ENCODE measurements at regions not wholly inside any gene's neighbourhood (a gene's known extent, or its start where the extent isn't known, plus 50 kb on each side); places are given as distances from the start of the nearest gene placed in this dataset.
A peak's percentile ranks its signal among the peaks of the same experiment; 100 is the strongest.

DNA sequence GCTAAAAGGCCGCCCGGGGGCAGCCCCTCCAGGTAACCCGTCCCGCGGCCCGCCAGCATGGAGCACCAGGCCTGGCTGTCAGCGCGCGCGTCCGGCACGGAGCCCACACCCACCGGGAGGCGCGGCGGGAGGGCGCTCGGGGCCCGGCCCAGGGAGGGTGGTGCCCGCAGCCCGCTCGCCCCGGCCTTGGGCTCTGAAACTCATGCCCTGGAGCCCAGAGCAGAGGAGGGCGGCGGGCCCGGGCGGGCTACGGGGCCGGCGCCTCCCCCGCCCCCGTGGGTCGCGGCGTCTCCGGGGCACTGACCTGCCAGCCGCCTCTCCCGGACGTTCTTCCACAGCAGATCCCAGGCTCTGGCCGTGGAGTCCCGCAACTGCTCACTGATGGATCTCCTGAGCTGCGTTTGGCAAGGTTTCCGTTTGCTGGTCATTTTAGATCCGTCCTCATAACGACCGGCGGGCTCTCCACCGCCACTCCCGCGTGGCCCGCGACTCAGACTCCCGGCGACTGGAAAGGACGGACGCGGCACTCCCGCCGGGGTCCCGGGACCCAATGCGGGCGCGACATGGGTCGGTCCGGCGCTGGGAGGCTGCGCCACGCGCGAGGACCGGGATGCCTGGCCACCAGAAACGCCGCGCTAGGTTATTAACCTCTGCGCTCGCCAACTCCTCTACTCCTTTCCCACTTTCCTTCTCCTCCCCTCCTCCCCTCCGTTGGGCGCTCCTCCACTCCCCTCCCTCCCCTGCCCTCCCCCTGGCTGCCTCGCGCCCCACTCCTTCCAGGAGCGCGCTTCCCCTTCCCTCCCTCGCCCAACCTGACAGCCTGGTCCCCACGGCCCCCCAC, 64.7 kb upstream of the STARD13 start:
- no peak overlapping the region for H3K27ac ChIP-seq (ENCODE audit: low read length)
- no peaks in the 10 kb centered on the region for H3K36me3 ChIP-seq (ENCODE audit: control insufficient read depth, insufficient read depth, low read length)
- no TSS peak for BruUV-seq (replicated peaks)
- no peaks in the 10 kb centered on the region for H3K4me1 ChIP-seq (ENCODE audit: control insufficient read depth, insufficient read depth, low read length)
- peak; percentile 81 for ATAC-seq
- POLR2A ChIA-PET: no interaction called here
- in situ Hi-C loops (cut with HindIII; ENCODE audit: low pct_unique_long_range_greater_than_20kb, low sequenced_read_pairs): no loop called here
- H3K27me3 ChIP-seq (ENCODE audit: control insufficient read depth, insufficient read depth, low read length): peaks cover 2% of the 10 kb centered on the region; the same call in 1 of the 2 replicates
- DNase-seq (ENCODE audit: low read depth, low spot score): no peak
- CTCF ChIA-PET: no interaction called here
- H3K9me3 ChIP-seq (ENCODE audit: control insufficient read depth, insufficient read depth, low read depth, low read length): no peaks in the 10 kb centered on the region
- peak overlapping the region; percentile 52 to 58 for H3K4me3 ChIP-seq (ENCODE audit: low read depth in 2 of 2, low read length in 2 of 2)
- intact Hi-C loops (cut with micrococcal nuclease; ENCODE audit: unreplicated experiment): no loop called here
- TF ChIP-seq, protein P1, sequence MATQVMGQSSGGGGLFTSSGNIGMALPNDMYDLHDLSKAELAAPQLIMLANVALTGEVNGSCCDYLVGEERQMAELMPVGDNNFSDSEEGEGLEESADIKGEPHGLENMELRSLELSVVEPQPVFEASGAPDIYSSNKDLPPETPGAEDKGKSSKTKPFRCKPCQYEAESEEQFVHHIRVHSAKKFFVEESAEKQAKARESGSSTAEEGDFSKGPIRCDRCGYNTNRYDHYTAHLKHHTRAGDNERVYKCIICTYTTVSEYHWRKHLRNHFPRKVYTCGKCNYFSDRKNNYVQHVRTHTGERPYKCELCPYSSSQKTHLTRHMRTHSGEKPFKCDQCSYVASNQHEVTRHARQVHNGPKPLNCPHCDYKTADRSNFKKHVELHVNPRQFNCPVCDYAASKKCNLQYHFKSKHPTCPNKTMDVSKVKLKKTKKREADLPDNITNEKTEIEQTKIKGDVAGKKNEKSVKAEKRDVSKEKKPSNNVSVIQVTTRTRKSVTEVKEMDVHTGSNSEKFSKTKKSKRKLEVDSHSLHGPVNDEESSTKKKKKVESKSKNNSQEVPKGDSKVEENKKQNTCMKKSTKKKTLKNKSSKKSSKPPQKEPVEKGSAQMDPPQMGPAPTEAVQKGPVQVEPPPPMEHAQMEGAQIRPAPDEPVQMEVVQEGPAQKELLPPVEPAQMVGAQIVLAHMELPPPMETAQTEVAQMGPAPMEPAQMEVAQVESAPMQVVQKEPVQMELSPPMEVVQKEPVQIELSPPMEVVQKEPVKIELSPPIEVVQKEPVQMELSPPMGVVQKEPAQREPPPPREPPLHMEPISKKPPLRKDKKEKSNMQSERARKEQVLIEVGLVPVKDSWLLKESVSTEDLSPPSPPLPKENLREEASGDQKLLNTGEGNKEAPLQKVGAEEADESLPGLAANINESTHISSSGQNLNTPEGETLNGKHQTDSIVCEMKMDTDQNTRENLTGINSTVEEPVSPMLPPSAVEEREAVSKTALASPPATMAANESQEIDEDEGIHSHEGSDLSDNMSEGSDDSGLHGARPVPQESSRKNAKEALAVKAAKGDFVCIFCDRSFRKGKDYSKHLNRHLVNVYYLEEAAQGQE (IDR thresholded peaks at IDR 0.05; ENCODE audit: insufficient read depth in 1 of 2, low read depth in 2 of 2, low read length in 1 of 2): no peak
- TF ChIP-seq TCF7L2 (IDR thresholded peaks at IDR 0.05; ENCODE audit: low read depth, low read length): no peak

DNA sequence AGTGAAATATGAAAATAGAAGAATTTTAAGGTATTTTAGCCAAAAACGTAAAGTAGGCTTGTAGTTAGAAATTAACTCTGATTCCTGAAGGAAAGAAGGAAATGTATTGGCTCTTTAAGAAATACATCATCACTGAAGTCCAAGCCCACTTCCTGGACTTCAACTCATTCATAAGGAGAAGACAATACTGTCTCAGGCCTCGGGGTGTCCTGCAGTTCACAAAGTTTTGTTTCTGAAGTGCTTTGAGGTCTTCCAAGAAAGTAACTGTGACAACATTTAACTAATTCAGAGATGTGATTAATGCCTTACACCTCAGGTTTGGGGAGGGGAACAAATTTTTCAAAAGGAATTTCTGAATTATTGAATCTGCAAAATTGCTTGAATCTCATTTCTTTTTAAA, 65.8 kb upstream of the STARD13 start:
- BruUV-seq (replicated peaks): no TSS peak
- ATAC-seq (no peak), DNase-seq (ENCODE audit: low read depth, low spot score) (no peak)
- no peaks in the 10 kb centered on the region for H3K4me1 ChIP-seq (ENCODE audit: control insufficient read depth, insufficient read depth, low read length)
- no peak overlapping the region for H3K4me3 ChIP-seq (ENCODE audit: low read depth in 2 of 2, low read length in 2 of 2)
- no peak overlapping the region for H3K27ac ChIP-seq (ENCODE audit: low read length)
- H3K9me3 ChIP-seq (ENCODE audit: control insufficient read depth, insufficient read depth, low read depth, low read length): no peaks in the 10 kb centered on the region
- CTCF ChIA-PET: no interaction called here
- intact Hi-C loops (cut with micrococcal nuclease; ENCODE audit: unreplicated experiment) (no loop called here), in situ Hi-C loops (cut with HindIII; ENCODE audit: low pct_unique_long_range_greater_than_20kb, low sequenced_read_pairs) (no loop called here)
- POLR2A ChIA-PET: no interaction called here
- no peak for TF ChIP-seq POLR2AphosphoS5 (IDR thresholded peaks at IDR 0.05; ENCODE audit: low read depth, low read length)
- TF ChIP-seq CTCF (IDR thresholded peaks at IDR 0.05): no peak
- TF ChIP-seq, protein P1 (IDR thresholded peaks at IDR 0.05; ENCODE audit: insufficient read depth in 1 of 2, low read depth in 2 of 2, low read length in 1 of 2): no peak
- no peak for TF ChIP-seq TCF7L2 (IDR thresholded peaks at IDR 0.05; ENCODE audit: low read depth, low read length)
- no peak for TF ChIP-seq SIN3A (IDR thresholded peaks at IDR 0.05; ENCODE audit: borderline replicate concordance, insufficient read depth, low read depth, low read length)
- no peaks in the 10 kb centered on the region for H3K36me3 ChIP-seq (ENCODE audit: control insufficient read depth, insufficient read depth, low read length)
- H3K27me3 ChIP-seq (ENCODE audit: control insufficient read depth, insufficient read depth, low read length): peaks cover 2% of the 10 kb centered on the region; the same call in 1 of the 2 replicates

All from Panc1 (cell line).